ENCODE measurements at regions not wholly inside any gene's neighbourhood (a gene's known extent, or its start where the extent isn't known, plus 50 kb on each side); places are given as distances from the start of the nearest gene placed in this dataset.

- Mint-ChIP-seq H3K4me1 (no peaks in the 10 kb centered on the region; the same call in 2 of the 3 replicates), H3K36me3 (ENCODE audit: low read depth) (peaks cover 3% of the 10 kb centered on the region; the same call in 2 of the 3 replicates), H3K4me3 (no peak overlapping the region), H3K9me3 (peaks cover 3% of the 10 kb centered on the region; the same call in 2 of the 3 replicates), H3K27ac (no peak overlapping the region), H3K27me3 (ENCODE audit: insufficient read depth, low read depth, poor library complexity) (peaks cover 2% of the 10 kb centered on the region)
- no peak overlapping the region for H2AFZ ChIP-seq
- H3F3A ChIP-seq (replicated peaks; ENCODE audit: low read depth): no peaks in the 10 kb centered on the region
- no peak overlapping the region for H3K4me2 ChIP-seq
- H3K36me3 ChIP-seq (ENCODE audit: insufficient read depth): no peaks in the 10 kb centered on the region
- H4K20me1 ChIP-seq (replicated peaks; ENCODE audit: insufficient read depth): no peaks in the 10 kb centered on the region; the same call in 1 of the 2 replicates
- H3K4me3 ChIP-seq: no peak overlapping the region
- H3K27ac ChIP-seq (ENCODE audit: low read depth): no peak overlapping the region
- ATAC-seq: no peak
- H3K4me1 ChIP-seq (ENCODE audit: insufficient read depth): peaks cover 9% of the 10 kb centered on the region
- DNase-seq (ENCODE audit: low spot score): peak; percentile 11
- no peaks in the 10 kb centered on the region for H3K27me3 ChIP-seq (ENCODE audit: insufficient read depth)
- H3K9me2 ChIP-seq (ENCODE audit: insufficient read depth): peaks cover 6% of the 10 kb centered on the region; the same call in 1 of the 2 replicates
- H3K79me2 ChIP-seq (replicated peaks; ENCODE audit: insufficient read depth): peaks cover 82% of the 10 kb centered on the region
- TF ChIP-seq STAT1 (IDR thresholded peaks at IDR 0.05; ENCODE audit: unreplicated experiment) (no peak), ZNF114 (CRISPR knock-in tag; IDR thresholded peaks at IDR 0.05) (no peak), EZH2 (IDR thresholded peaks at IDR 0.05; ENCODE audit: low read depth, unreplicated experiment) (no peak), ZNF462 (CRISPR knock-in tag; IDR thresholded peaks at IDR 0.05) (no peak), ETS1 (IDR thresholded peaks at IDR 0.05) (no peak), CREB1 (CRISPR knock-in tag; IDR thresholded peaks at IDR 0.05; ENCODE audit: low read depth) (no peak), EZH2phosphoT487 (IDR thresholded peaks at IDR 0.05; ENCODE audit: unreplicated experiment) (no peak), ZNF331 (CRISPR knock-in tag; IDR thresholded peaks at IDR 0.05; ENCODE audit: low read depth) (no peak), POLR2AphosphoS5 (IDR thresholded peaks at IDR 0.05; ENCODE audit: low read depth) (no peak), JUNB (IDR thresholded peaks at IDR 0.05; ENCODE audit: unreplicated experiment) (no peak), NANOG (IDR thresholded peaks at IDR 0.05; ENCODE audit: borderline replicate concordance) (no peak)
- TF ChIP-seq, protein P1, sequence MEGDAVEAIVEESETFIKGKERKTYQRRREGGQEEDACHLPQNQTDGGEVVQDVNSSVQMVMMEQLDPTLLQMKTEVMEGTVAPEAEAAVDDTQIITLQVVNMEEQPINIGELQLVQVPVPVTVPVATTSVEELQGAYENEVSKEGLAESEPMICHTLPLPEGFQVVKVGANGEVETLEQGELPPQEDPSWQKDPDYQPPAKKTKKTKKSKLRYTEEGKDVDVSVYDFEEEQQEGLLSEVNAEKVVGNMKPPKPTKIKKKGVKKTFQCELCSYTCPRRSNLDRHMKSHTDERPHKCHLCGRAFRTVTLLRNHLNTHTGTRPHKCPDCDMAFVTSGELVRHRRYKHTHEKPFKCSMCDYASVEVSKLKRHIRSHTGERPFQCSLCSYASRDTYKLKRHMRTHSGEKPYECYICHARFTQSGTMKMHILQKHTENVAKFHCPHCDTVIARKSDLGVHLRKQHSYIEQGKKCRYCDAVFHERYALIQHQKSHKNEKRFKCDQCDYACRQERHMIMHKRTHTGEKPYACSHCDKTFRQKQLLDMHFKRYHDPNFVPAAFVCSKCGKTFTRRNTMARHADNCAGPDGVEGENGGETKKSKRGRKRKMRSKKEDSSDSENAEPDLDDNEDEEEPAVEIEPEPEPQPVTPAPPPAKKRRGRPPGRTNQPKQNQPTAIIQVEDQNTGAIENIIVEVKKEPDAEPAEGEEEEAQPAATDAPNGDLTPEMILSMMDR (conservative IDR thresholded peaks at IDR 0.05; ENCODE audit: low read depth in 2 of 2): no peak
- TF ChIP-seq, protein P2, sequence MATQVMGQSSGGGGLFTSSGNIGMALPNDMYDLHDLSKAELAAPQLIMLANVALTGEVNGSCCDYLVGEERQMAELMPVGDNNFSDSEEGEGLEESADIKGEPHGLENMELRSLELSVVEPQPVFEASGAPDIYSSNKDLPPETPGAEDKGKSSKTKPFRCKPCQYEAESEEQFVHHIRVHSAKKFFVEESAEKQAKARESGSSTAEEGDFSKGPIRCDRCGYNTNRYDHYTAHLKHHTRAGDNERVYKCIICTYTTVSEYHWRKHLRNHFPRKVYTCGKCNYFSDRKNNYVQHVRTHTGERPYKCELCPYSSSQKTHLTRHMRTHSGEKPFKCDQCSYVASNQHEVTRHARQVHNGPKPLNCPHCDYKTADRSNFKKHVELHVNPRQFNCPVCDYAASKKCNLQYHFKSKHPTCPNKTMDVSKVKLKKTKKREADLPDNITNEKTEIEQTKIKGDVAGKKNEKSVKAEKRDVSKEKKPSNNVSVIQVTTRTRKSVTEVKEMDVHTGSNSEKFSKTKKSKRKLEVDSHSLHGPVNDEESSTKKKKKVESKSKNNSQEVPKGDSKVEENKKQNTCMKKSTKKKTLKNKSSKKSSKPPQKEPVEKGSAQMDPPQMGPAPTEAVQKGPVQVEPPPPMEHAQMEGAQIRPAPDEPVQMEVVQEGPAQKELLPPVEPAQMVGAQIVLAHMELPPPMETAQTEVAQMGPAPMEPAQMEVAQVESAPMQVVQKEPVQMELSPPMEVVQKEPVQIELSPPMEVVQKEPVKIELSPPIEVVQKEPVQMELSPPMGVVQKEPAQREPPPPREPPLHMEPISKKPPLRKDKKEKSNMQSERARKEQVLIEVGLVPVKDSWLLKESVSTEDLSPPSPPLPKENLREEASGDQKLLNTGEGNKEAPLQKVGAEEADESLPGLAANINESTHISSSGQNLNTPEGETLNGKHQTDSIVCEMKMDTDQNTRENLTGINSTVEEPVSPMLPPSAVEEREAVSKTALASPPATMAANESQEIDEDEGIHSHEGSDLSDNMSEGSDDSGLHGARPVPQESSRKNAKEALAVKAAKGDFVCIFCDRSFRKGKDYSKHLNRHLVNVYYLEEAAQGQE (IDR thresholded peaks at IDR 0.05; ENCODE audit: unreplicated experiment): no peak
Measured at GRCh38 chr2:156229724-156230362, 102.7 kb downstream of the NR4A2 start.

All from GM23338 (cell line).